Heart right ventricle (tissue), 16 donors: ENCODE measurements at regions not wholly inside any gene's neighbourhood (a gene's known extent, or its start where the extent isn't known, plus 50 kb on each side); places are given as distances from the start of the nearest gene placed in this dataset.

ENCODE experiments used
- ATAC-seq, 8 donors: fragments of 200-7000 bp; cut with Tn5 transposase; one replicate each; pipeline ENCODE4 v1.9.1; 2020; ENCODE audit warnings: mild to moderate bottlenecking in 8 of 8, moderate library complexity in 8 of 8, moderate number of reproducible peaks in 1 of 8
- DNase-seq, 2 donors: peaks; one replicate each; pipeline ENCODE4 v3.0.0-alpha.2; 2020
- H3K27ac ChIP-seq, 10 donors: fragments of 200-600 bp; sonication (generic) in 2 of 10; one replicate each; pipeline versions ENCODE4 v1.5.0 to v1.8.0; 2020 to 2022; ENCODE audit warnings: mild to moderate bottlenecking in 3 of 10
- H3K27me3 ChIP-seq, 7 donors: fragments of 200-600 bp; one replicate each; pipeline ENCODE4 v1.8.0; 2021 to 2022; ENCODE audit warnings: mild to moderate bottlenecking in 2 of 7
- H3K36me3 ChIP-seq, 9 donors: fragments of 200-600 bp; sonication (generic) in 1 of 9; one replicate each; pipeline versions ENCODE4 v1.5.0 to v1.8.0; 2020 to 2022; ENCODE audit warnings: mild to moderate bottlenecking in 2 of 9
- H3K4me1 ChIP-seq, 9 donors: fragments of 200-600 bp; sonication (generic) in 1 of 9; one replicate each; pipeline versions ENCODE4 v1.5.0 to v1.8.0; 2020 to 2022; ENCODE audit warnings: mild to moderate bottlenecking in 4 of 9
- H3K4me3 ChIP-seq, 10 donors: fragments of 200-600 bp; sonication (generic) in 2 of 10; one replicate each; pipeline versions ENCODE4 v1.5.0 to v1.8.0; 2020 to 2022; ENCODE audit warnings: mild to moderate bottlenecking in 7 of 10, moderate library complexity in 2 of 10
- H3K9me3 ChIP-seq, 11 donors: fragments of 200-600 bp in 10 of 11; sonication (generic) in 2 of 11; one replicate each; pipeline versions ENCODE4 v1.5.0 to v1.8.0; 2013 to 2022; ENCODE audit warnings: mild to moderate bottlenecking in 2 of 11, control low read depth in 1 of 11, moderate library complexity in 1 of 11
- WGBS, 2 donors: extraction: QIAGEN DNeasy Blood & Tissue Kit; methylation state at CpG; one replicate each; pipeline ENCODE4 v1.1.7; 2013; ENCODE audit warnings: inconsistent platforms in 1 of 2; 5-methylcytosine and 5-hydroxymethylcytosine counted together
- intact Hi-C, 10 donors: fragments of 100-400 bp; cut with DNase I; formaldehyde crosslinking; loops; one replicate each; pipeline versions ENCODE4 v1.11.1 to v1.14.2; 2022
- TF ChIP-seq, protein P1 (sequence below), 9 donors: fragments of 200-600 bp; sonication (generic) in 2 of 9; IDR thresholded peaks; one replicate each; pipeline versions ENCODE4 v1.5.0 to v1.8.0; 2021 to 2022; ENCODE audit warnings: antibody characterized with exemption in 9 of 9, mild to moderate bottlenecking in 5 of 9, moderate library complexity in 1 of 9
- donor health status: Arrhythmogenic right ventricular cardiomyopathy.
- donor health status: ischemic (EF 13 %, LVEDD 7.1; RV severe dilation, severe dysfunction).
- donor health status: healthy with polysubstance abuse.
- donor health status: DM: no; HTN: yes; CAD: no.
- donor health status: DM: no; HTN: no; CAD: no.
- donor health status: ischemic (EF 25% LVEDD 6.9; RV normal size, moderate dysfunction).
- donor health status: ischemic (EF 25% LVEDD 5.7; RV mildly dilated, moderate dysfunction).
- donor health status: healthy.
- donor health status: DM: yes; HTN: yes; CAD: no.
- donor health status: Ischemic cardiomyopathy.
- donor health status: ischemic (EF 35%, LVEDD 5.7; RV mildly dilated, moderate dysfunction).
- donor health status: nonischemic (EF 11% LVEDD 7.7; RV severe dilation, severe dysfunction).
- donor health status: DM: yes; HTN: yes; CAD: no.
- donor health status: PGD.
- donor health status: ischemic (EF 29% LVEDD 5.4; RV normal size, mild dysfunction).
- donor health status: nonischemic (EF 23%, LVEDD 6.1; RV moderate dilation, normal function).

DNA sequence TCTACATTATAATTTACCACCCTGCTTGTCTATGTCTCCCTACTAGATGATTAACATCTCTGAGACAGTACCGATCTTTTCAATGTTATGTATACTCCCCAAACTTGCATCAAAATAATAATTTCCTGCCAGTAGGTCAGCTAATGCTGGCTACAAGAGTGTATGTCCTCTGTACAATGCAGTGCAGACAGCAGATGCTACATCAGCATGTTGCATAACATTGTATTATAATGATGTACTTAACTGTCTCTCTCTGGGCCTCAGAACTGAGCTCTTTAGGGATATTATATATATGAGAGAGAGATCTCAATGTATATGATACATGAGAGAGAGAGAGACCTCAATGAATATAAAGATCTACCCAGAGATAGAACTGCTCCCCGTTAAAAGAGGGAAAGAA lies 456.6 kb downstream of the SHQ1 start:
- Histone ChIP-seq H3K27ac (no peak overlapping the region), H3K27me3 (no peaks in the 10 kb centered on the region), H3K36me3 (no peaks in the 10 kb centered on the region), H3K9me3 (no peaks in the 10 kb centered on the region), H3K4me3 (no peak overlapping the region), H3K4me1 (peaks cover 0 to 53% (median 28%) of the 10 kb centered on the region in 9 donors)
- DNase-seq: no peak
- peak in 2 of 8 donors; percentile 33 to 50 for ATAC-seq
- TF ChIP-seq, protein P1, sequence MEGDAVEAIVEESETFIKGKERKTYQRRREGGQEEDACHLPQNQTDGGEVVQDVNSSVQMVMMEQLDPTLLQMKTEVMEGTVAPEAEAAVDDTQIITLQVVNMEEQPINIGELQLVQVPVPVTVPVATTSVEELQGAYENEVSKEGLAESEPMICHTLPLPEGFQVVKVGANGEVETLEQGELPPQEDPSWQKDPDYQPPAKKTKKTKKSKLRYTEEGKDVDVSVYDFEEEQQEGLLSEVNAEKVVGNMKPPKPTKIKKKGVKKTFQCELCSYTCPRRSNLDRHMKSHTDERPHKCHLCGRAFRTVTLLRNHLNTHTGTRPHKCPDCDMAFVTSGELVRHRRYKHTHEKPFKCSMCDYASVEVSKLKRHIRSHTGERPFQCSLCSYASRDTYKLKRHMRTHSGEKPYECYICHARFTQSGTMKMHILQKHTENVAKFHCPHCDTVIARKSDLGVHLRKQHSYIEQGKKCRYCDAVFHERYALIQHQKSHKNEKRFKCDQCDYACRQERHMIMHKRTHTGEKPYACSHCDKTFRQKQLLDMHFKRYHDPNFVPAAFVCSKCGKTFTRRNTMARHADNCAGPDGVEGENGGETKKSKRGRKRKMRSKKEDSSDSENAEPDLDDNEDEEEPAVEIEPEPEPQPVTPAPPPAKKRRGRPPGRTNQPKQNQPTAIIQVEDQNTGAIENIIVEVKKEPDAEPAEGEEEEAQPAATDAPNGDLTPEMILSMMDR (IDR thresholded peaks at IDR 0.05): no peak
- WGBS, 2 donors: 64 to 71% methylated on average over 2 of the region's 2 CpGs
- intact Hi-C loops: no loop called here

DNA sequence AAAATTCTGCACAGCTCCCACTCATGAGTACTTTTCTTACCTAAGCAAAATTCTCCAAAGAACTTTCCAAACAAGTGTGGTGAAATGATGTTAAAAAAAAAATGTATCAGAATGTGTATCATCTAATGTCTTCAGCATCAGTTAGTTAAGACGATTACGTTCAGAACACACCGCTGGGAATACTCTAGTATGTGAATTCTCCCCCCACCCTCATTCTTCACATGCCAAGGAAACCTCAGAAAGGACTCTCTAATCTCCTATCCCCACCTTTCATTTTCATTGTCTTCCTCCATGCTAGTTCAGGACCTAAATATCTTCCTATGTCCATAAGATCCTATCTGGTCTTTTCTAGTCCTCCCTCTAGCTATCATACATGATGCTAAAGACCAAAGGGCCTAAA lies 457.4 kb downstream of the SHQ1 start:
- TF ChIP-seq, protein P1 (IDR thresholded peaks at IDR 0.05): no peak
- Histone ChIP-seq H3K27me3 (no peaks in the 10 kb centered on the region), H3K4me1 (peaks cover 0 to 50% (median 23%) of the 10 kb centered on the region in 9 donors), H3K9me3 (no peaks in the 10 kb centered on the region), H3K27ac (no peak overlapping the region), H3K4me3 (no peak overlapping the region), H3K36me3 (no peaks in the 10 kb centered on the region)
- 67% methylated on average over 3 of the region's 3 CpGs for WGBS, 2 donors
- intact Hi-C loops: no loop called here
- ATAC-seq (no peak), DNase-seq (no peak)

DNA sequence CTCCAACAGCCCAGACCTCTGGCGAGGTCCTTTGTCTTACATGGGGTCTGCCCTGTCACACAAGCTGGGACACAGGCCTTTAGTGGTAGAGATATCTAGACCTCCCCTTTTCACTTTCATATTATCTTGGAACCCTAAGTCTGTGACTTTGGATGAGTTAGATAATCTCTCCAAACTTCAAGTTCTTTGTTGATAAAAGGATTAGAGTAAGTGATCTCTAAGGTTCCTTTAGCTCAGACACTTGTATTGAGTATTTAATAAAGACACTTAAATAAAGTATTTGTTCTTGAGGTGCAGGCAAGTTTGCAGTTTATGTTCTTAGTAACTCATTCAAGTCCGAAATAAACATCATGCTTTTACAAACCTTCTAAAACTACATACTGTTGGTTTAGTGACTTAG lies 459.6 kb downstream of the SHQ1 start:
- WGBS, 2 donors: 97 to 100% methylated on average over 2 of the region's 2 CpGs
- ATAC-seq (no peak), DNase-seq (no peak)
- no peak overlapping the region for H3K27ac ChIP-seq
- H3K4me3 ChIP-seq: no peak overlapping the region
- H3K4me1 ChIP-seq: peaks cover 0 to 63% (median 31%) of the 10 kb centered on the region in 9 donors
- TF ChIP-seq, protein P1 (IDR thresholded peaks at IDR 0.05): no peak
- intact Hi-C loops: no loop called here
- no peaks in the 10 kb centered on the region for H3K9me3 ChIP-seq
- no peaks in the 10 kb centered on the region for H3K36me3 ChIP-seq
- H3K27me3 ChIP-seq: no peaks in the 10 kb centered on the region

DNA sequence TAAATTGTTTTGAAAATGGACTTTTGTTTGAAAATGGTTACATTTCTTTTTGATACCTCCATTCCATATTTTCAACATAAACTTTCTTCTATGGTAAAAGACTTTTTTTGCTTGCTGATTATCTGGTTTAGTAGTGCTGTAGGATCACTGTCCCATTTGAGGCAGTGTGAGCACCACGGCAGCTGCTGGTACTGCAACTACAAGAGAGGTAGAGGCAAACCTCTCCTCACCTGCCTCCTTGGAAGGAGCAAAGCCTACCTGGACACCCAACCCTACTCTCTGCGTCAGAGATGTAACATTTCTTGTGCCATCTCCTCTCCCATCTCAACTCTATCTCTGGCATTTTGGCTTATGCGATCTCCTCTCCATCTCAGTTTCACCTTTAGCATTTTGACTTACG lies 460.1 kb downstream of the SHQ1 start:
- DNase-seq (no peak), ATAC-seq (no peak)
- intact Hi-C loops: no loop called here
- peaks cover 0 to 63% (median 35%) of the 10 kb centered on the region in 9 donors for H3K4me1 ChIP-seq
- 89 to 95% methylated on average over 4 of the region's 4 CpGs for WGBS, 2 donors
- TF ChIP-seq, protein P1 (IDR thresholded peaks at IDR 0.05): no peak
- no peak overlapping the region for H3K4me3 ChIP-seq
- H3K27me3 ChIP-seq: no peaks in the 10 kb centered on the region
- H3K9me3 ChIP-seq: no peaks in the 10 kb centered on the region
- no peak overlapping the region for H3K27ac ChIP-seq
- no peaks in the 10 kb centered on the region for H3K36me3 ChIP-seq
